ENCODE measurements at regions not wholly inside any gene's neighbourhood (a gene's known extent, or its start where the extent isn't known, plus 50 kb on each side); places are given as distances from the start of the nearest gene placed in this dataset.

GRCh38 chr6:6495851-6496250 is 92.7 kb upstream of the LY86 start:
- no peak overlapping the region for H3K4me2 ChIP-seq (ENCODE audit: low read length)
- TF ChIP-seq EZH2phosphoT487 (IDR thresholded peaks at IDR 0.05; ENCODE audit: low read depth) (no peak), CTCF (IDR thresholded peaks at IDR 0.05; ENCODE audit: low read depth, low read length) (no peak)
- no peaks in the 10 kb centered on the region for H4K20me1 ChIP-seq (ENCODE audit: insufficient read depth, low read length)
- no peaks in the 10 kb centered on the region for H3K36me3 ChIP-seq (replicated peaks; ENCODE audit: low read depth, low read length)
- H3K4me3 ChIP-seq (ENCODE audit: low read length), result no peak overlapping the region
- no peaks in the 10 kb centered on the region for H3K9me3 ChIP-seq (ENCODE audit: insufficient read depth, low read length)
- H3K9ac ChIP-seq (ENCODE audit: low read length), result no peak overlapping the region
- H3K79me2 ChIP-seq (ENCODE audit: low read length), result no peaks in the 10 kb centered on the region
- H3K27ac ChIP-seq (ENCODE audit: low read length), result no peak overlapping the region
- no peak overlapping the region for H2AFZ ChIP-seq (ENCODE audit: low read depth, low read length)
- no peaks in the 10 kb centered on the region for H3K4me1 ChIP-seq (ENCODE audit: low read length)
- H3K27me3 ChIP-seq (ENCODE audit: low read depth, low read length), result 0 out of 2 replicates have a peak, but pooled peaks cover 2% of the 10 kb centered on the region

GRCh38 chr6:6497541-6497940 is 91.0 kb upstream of the LY86 start:
- Histone ChIP-seq H3K36me3 (replicated peaks; ENCODE audit: low read depth, low read length) (no peaks in the 10 kb centered on the region), H3K4me2 (ENCODE audit: low read length) (no peak overlapping the region), H4K20me1 (ENCODE audit: insufficient read depth, low read length) (no peaks in the 10 kb centered on the region), H3K27me3 (ENCODE audit: low read depth, low read length) (peaks cover 11% of the 10 kb centered on the region), H2AFZ (ENCODE audit: low read depth, low read length) (no peak overlapping the region), H3K4me1 (ENCODE audit: low read length) (no peaks in the 10 kb centered on the region), H3K9ac (ENCODE audit: low read length) (no peak overlapping the region), H3K9me3 (ENCODE audit: insufficient read depth, low read length) (no peaks in the 10 kb centered on the region), H3K27ac (ENCODE audit: low read length) (no peak overlapping the region), H3K79me2 (ENCODE audit: low read length) (no peaks in the 10 kb centered on the region), H3K4me3 (ENCODE audit: low read length) (no peak overlapping the region)
- TF ChIP-seq CTCF (IDR thresholded peaks at IDR 0.05; ENCODE audit: low read depth, low read length) (no peak), EZH2phosphoT487 (IDR thresholded peaks at IDR 0.05; ENCODE audit: low read depth) (no peak)

- H3K27me3 ChIP-seq (ENCODE audit: low read depth, low read length), result peaks cover 11% of the 10 kb centered on the region
- H3K79me2 ChIP-seq (ENCODE audit: low read length), result no peaks in the 10 kb centered on the region
- no peaks in the 10 kb centered on the region for H3K9me3 ChIP-seq (ENCODE audit: insufficient read depth, low read length)
- H2AFZ ChIP-seq (ENCODE audit: low read depth, low read length), result no peak overlapping the region
- H3K27ac ChIP-seq (ENCODE audit: low read length), result no peak overlapping the region
- H4K20me1 ChIP-seq (ENCODE audit: insufficient read depth, low read length), result no peaks in the 10 kb centered on the region
- TF ChIP-seq EZH2phosphoT487 (IDR thresholded peaks at IDR 0.05; ENCODE audit: low read depth), result no peak
- TF ChIP-seq CTCF (IDR thresholded peaks at IDR 0.05; ENCODE audit: low read depth, low read length), result no peak
- H3K4me1 ChIP-seq (ENCODE audit: low read length), result no peaks in the 10 kb centered on the region
- H3K4me3 ChIP-seq (ENCODE audit: low read length), result no peak overlapping the region
- H3K4me2 ChIP-seq (ENCODE audit: low read length), result no peak overlapping the region
- no peaks in the 10 kb centered on the region for H3K36me3 ChIP-seq (replicated peaks; ENCODE audit: low read depth, low read length)
- no peak overlapping the region for H3K9ac ChIP-seq (ENCODE audit: low read length)
Measured at GRCh38 chr6:6497976-6498375, 90.5 kb upstream of the LY86 start.

GRCh38 chr6:6503191-6503590 is 85.3 kb upstream of the LY86 start:
- Histone ChIP-seq H3K9me3 (ENCODE audit: insufficient read depth, low read length) (no peaks in the 10 kb centered on the region), H3K79me2 (ENCODE audit: low read length) (no peaks in the 10 kb centered on the region), H3K4me3 (ENCODE audit: low read length) (no peak overlapping the region), H3K27me3 (ENCODE audit: low read depth, low read length) (peaks cover 17% of the 10 kb centered on the region), H3K27ac (ENCODE audit: low read length) (no peak overlapping the region), H3K4me2 (ENCODE audit: low read length) (no peak overlapping the region), H4K20me1 (ENCODE audit: insufficient read depth, low read length) (no peaks in the 10 kb centered on the region), H3K4me1 (ENCODE audit: low read length) (no peaks in the 10 kb centered on the region), H3K36me3 (replicated peaks; ENCODE audit: low read depth, low read length) (no peaks in the 10 kb centered on the region), H3K9ac (ENCODE audit: low read length) (no peak overlapping the region), H2AFZ (ENCODE audit: low read depth, low read length) (no peak overlapping the region)
- TF ChIP-seq CTCF (IDR thresholded peaks at IDR 0.05; ENCODE audit: low read depth, low read length), result no peak
- TF ChIP-seq EZH2phosphoT487 (IDR thresholded peaks at IDR 0.05; ENCODE audit: low read depth), result no peak
